HEK293 (cell line): ENCODE measurements at regions not wholly inside any gene's neighbourhood (a gene's known extent, or its start where the extent isn't known, plus 50 kb on each side); places are given as distances from the start of the nearest gene placed in this dataset.
A peak's percentile ranks its signal among the peaks of the same experiment; 100 is the strongest.

Experiments used
- CTCF ChIA-PET: fragments of 350-600 bp; formaldehyde crosslinking; extraction: SDS; loops from one replicate; lab custom pipeline; 2021; ENCODE audit warnings: antibody characterized with exemption; lab: Yijun Ruan, JAX
- POLR2A ChIA-PET: fragments of 300-600 bp; formaldehyde crosslinking; extraction: SDS; loops from one replicate; lab custom pipeline; 2020; ENCODE audit warnings: antibody characterized with exemption, inconsistent platforms; lab: Yijun Ruan, JAX
- H3K27ac ChIP-seq: fragments of 200-500 bp; sonication (Bioruptor generic); 2 replicates; pipeline ENCODE4 v1.5.1; 2014; ENCODE audit warnings: low read depth, low read length, control low read depth, inconsistent platforms; ENCODE audit errors: extremely low read depth
- H3K36me3 ChIP-seq, 2 experiments: fragments of 200-500 bp in 1 of 2; sonication (Bioruptor generic) in 1 of 2; 1 replicate in 1 of 2; 2 replicates in 1 of 2; pipeline ENCODE4 v1.5.1; 2014 to 2017; ENCODE audit warnings: inconsistent platforms in 2 of 2, low read length in 2 of 2; ENCODE audit not compliant: control insufficient read depth in 2 of 2, insufficient read depth in 1 of 2
- H3K4me1 ChIP-seq: fragments of 200-500 bp; sonication (Bioruptor generic); 2 replicates; pipeline ENCODE4 v1.5.1; 2014; ENCODE audit warnings: mild to moderate bottlenecking, low read length, inconsistent platforms; ENCODE audit not compliant: control insufficient read depth, insufficient read depth
- H3K4me3 ChIP-seq: 2 replicates; pipeline ENCODE4 v1.5.1; 2011; ENCODE audit warnings: low read depth, mild to moderate bottlenecking, control low read depth, low read length, moderate library complexity
- H3K9me3 ChIP-seq: fragments of 200-500 bp; sonication (Bioruptor generic); 2 replicates; pipeline ENCODE4 v1.5.1; 2014; ENCODE audit warnings: low read depth, low read length, inconsistent platforms; ENCODE audit not compliant: control insufficient read depth, insufficient read depth
- IKZF3 ChIP-seq: fragments of 450-650 bp; IDR thresholded peaks from 2 replicates; pipeline ENCODE4 v1.5.0; 2018; ENCODE audit warnings: missing biosample characterization, mild to moderate bottlenecking, missing genetic modification characterization, moderate library complexity
- KLF16 ChIP-seq: fragments of 450-650 bp; formaldehyde crosslinking; IDR thresholded peaks from 2 replicates; pipeline ENCODE4 v1.5.1; 2017; ENCODE audit warnings: missing biosample characterization, missing genetic modification characterization
- OSR2 ChIP-seq: fragments of 450-650 bp; formaldehyde crosslinking; IDR thresholded peaks from 2 replicates; pipeline ENCODE4 v1.5.1; 2016; ENCODE audit warnings: missing biosample characterization, missing genetic modification characterization
- ZBTB7A ChIP-seq: fragments of 450-650 bp; formaldehyde crosslinking; IDR thresholded peaks from 2 replicates; pipeline ENCODE4 v1.5.1; 2016; ENCODE audit warnings: low read depth, missing biosample characterization, missing genetic modification characterization
- ZNF16 ChIP-seq: fragments of 450-650 bp; formaldehyde crosslinking; IDR thresholded peaks from 2 replicates; pipeline ENCODE4 v1.5.1; 2016; ENCODE audit warnings: low read depth, missing biosample characterization, missing genetic modification characterization
- ZNF174 ChIP-seq: fragments of 450-650 bp; formaldehyde crosslinking; IDR thresholded peaks from 2 replicates; pipeline ENCODE4 v1.5.0; 2017; ENCODE audit warnings: missing biosample characterization, mild to moderate bottlenecking, missing genetic modification characterization
- ZNF37A ChIP-seq: fragments of 450-650 bp; IDR thresholded peaks from 2 replicates; pipeline ENCODE4 v1.5.1; 2018; ENCODE audit warnings: missing biosample characterization, missing genetic modification characterization
- ZNF423 ChIP-seq: fragments of 450-650 bp; formaldehyde crosslinking; IDR thresholded peaks from 2 replicates; pipeline ENCODE4 v1.5.1; 2016; ENCODE audit warnings: missing biosample characterization, missing genetic modification characterization
- ZNF521 ChIP-seq: fragments of 450-650 bp; formaldehyde crosslinking; IDR thresholded peaks from 2 replicates; pipeline ENCODE4 v1.5.1; 2017; ENCODE audit warnings: missing biosample characterization, mild to moderate bottlenecking, missing genetic modification characterization
- ZNF600 ChIP-seq: fragments of 450-650 bp; formaldehyde crosslinking; IDR thresholded peaks from 2 replicates; pipeline ENCODE4 v1.5.1; 2016; ENCODE audit warnings: missing biosample characterization, missing genetic modification characterization
- TF ChIP-seq, protein P1 (sequence below): fragments of 450-650 bp; formaldehyde crosslinking; IDR thresholded peaks from 2 replicates; pipeline ENCODE4 v1.5.1; 2017; ENCODE audit warnings: missing biosample characterization, missing genetic modification characterization
- TF ChIP-seq, protein P2 (sequence below): fragments of 450-650 bp; formaldehyde crosslinking; conservative IDR thresholded peaks from 2 replicates; pipeline ENCODE4 v1.5.1; 2016; ENCODE audit warnings: low read depth, missing biosample characterization, missing genetic modification characterization
- TF ChIP-seq, protein P3 (sequence below): fragments of 450-650 bp; formaldehyde crosslinking; IDR thresholded peaks from 2 replicates; pipeline ENCODE4 v1.5.1; 2016; ENCODE audit warnings: missing biosample characterization, missing genetic modification characterization
- TF ChIP-seq, protein P4 (sequence below): fragments of 450-650 bp; formaldehyde crosslinking; IDR thresholded peaks from 2 replicates; pipeline ENCODE4 v1.5.1; 2016; ENCODE audit warnings: missing biosample characterization, missing genetic modification characterization
- TF ChIP-seq, protein P5 (sequence below): fragments of 450-650 bp; formaldehyde crosslinking; IDR thresholded peaks from 2 replicates; pipeline ENCODE4 v1.5.1; 2016; ENCODE audit warnings: missing biosample characterization, missing genetic modification characterization

DNA sequence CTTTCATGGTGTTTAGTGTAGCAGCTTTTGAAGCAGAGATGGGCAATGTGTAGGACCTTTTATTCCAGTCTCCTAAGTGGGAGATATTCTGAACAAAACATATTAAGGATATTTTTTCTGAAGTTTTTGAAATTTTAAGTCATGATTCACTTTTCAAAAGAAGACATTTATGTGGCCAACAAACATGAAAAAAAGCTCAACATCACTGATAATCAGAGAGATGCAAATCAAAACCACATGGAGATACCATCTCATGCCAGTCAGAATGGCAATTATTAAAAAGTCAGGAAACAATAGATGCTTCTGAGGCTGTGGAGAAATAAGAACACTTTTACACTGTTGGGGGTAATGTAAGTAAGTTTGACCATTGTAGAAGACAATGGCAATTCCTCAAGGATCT, 76.0 kb downstream of the FAT4 start:
- TF ChIP-seq ZBTB7A (no peak), IKZF3 (tag by site-specific recombination) (no peak), ZNF16 (tag by site-specific recombination) (no peak)
- H3K4me1 ChIP-seq = peaks cover 12% of the 10 kb centered on the region; the same call in 1 of the 2 replicates
- no peaks in the 10 kb centered on the region for H3K36me3 ChIP-seq
- H3K27ac ChIP-seq = no peak overlapping the region
- no peak overlapping the region for H3K4me3 ChIP-seq
- ChIA-PET POLR2A (no interaction called here), CTCF (interaction anchor here (1.4 kb wide), 1 partner anchor 42 kb away, joined by 4 read pairs; no protein-coding TSS in a partner anchor)
- H3K9me3 ChIP-seq = no peaks in the 10 kb centered on the region

DNA sequence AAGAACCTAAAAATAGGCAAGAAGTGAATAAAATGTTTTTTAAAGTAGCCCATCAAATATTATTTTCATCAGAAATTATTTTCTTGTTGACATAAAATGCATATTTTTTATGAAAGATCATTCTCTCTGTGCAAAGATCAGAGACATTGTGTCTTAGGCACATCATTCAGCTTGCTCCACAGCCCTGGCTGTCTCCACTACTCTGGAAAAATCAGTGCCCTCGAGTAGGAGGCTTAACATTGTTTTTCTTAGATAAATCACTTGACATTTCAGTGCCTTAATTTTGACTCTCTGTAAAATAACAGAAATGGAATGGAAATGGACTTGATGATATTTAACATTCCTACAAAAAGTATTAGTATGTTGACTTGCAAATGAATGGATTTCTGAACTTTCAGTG, 77.9 kb downstream of the FAT4 start:
- POLR2A ChIA-PET = no interaction called here
- CTCF ChIA-PET = no interaction called here
- Histone ChIP-seq H3K4me3 (no peak overlapping the region), H3K4me1 (peaks cover 12% of the 10 kb centered on the region; the same call in 1 of the 2 replicates), H3K27ac (no peak overlapping the region), H3K9me3 (no peaks in the 10 kb centered on the region), H3K36me3 (no peaks in the 10 kb centered on the region)
- TF ChIP-seq, protein P1, sequence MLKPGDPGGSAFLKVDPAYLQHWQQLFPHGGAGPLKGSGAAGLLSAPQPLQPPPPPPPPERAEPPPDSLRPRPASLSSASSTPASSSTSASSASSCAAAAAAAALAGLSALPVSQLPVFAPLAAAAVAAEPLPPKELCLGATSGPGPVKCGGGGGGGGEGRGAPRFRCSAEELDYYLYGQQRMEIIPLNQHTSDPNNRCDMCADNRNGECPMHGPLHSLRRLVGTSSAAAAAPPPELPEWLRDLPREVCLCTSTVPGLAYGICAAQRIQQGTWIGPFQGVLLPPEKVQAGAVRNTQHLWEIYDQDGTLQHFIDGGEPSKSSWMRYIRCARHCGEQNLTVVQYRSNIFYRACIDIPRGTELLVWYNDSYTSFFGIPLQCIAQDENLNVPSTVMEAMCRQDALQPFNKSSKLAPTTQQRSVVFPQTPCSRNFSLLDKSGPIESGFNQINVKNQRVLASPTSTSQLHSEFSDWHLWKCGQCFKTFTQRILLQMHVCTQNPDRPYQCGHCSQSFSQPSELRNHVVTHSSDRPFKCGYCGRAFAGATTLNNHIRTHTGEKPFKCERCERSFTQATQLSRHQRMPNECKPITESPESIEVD (tag by site-specific recombination) = peak; percentile 40; the same call in 1 of the 2 replicates
- TF ChIP-seq ZNF423 = no peak

DNA sequence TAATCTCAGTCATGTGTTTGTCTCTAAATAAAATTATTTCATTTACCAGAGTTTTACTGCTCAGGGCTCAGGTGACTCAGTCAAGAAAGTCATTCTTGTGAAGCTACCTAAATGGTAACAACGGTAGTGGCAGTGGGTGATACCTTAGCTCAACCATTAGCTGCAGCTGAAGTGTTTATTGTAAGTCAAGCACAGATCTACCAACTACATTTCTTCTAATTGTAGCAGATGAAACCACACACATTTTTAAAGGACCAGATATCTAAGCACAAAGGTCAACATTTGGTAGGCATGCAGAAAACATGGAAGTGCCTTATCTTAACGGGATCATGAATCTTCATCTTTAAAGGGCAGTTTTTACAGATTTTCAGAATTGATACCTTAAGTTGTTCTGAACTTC, 79.1 kb downstream of the FAT4 start:
- H3K4me3 ChIP-seq = no peak overlapping the region
- TF ChIP-seq, protein P1 (tag by site-specific recombination) = peak; percentile 42
- TF ChIP-seq OSR2 (tag by site-specific recombination) = no peak
- TF ChIP-seq, all 188 proteins: peak for 1
- H3K36me3 ChIP-seq = no peaks in the 10 kb centered on the region
- ChIA-PET CTCF (interaction anchor here (0.7 kb wide), 1 partner anchor 1400 kb away, joined by 3 read pairs; no protein-coding TSS in a partner anchor), POLR2A (no interaction called here)
- H3K9me3 ChIP-seq = no peaks in the 10 kb centered on the region
- H3K4me1 ChIP-seq = peaks cover 12% of the 10 kb centered on the region
- H3K27ac ChIP-seq = no peak overlapping the region

DNA sequence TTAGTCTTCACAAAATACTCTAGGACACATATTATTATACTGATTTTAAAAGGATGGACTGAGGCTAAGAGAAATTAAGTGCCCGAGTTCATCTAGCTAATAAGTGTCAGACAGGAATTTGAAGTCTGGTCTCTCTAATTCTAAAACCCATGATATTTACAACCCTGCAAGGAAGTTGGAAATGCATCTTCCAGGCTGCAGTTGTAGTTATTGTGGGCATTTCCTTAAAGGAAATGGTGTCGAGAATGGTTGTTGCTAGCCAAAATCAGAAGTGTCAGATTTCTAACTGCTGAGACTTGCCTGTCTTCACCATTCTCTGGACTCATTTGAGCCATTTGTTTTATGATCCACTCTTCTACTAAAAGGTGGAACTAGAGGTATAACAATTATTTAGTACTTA, 82.5 kb downstream of the FAT4 start:
- POLR2A ChIA-PET = no interaction called here
- peaks cover 12% of the 10 kb centered on the region for H3K4me1 ChIP-seq
- CTCF ChIA-PET = no interaction called here
- no peak overlapping the region for H3K27ac ChIP-seq
- H3K4me3 ChIP-seq = no peak overlapping the region
- H3K9me3 ChIP-seq = no peaks in the 10 kb centered on the region
- H3K36me3 ChIP-seq = no peaks in the 10 kb centered on the region
- no peak for TF ChIP-seq ZNF37A (tag by site-specific recombination)
- no peak for TF ChIP-seq ZNF600 (tag by site-specific recombination)
- TF ChIP-seq, protein P2, sequence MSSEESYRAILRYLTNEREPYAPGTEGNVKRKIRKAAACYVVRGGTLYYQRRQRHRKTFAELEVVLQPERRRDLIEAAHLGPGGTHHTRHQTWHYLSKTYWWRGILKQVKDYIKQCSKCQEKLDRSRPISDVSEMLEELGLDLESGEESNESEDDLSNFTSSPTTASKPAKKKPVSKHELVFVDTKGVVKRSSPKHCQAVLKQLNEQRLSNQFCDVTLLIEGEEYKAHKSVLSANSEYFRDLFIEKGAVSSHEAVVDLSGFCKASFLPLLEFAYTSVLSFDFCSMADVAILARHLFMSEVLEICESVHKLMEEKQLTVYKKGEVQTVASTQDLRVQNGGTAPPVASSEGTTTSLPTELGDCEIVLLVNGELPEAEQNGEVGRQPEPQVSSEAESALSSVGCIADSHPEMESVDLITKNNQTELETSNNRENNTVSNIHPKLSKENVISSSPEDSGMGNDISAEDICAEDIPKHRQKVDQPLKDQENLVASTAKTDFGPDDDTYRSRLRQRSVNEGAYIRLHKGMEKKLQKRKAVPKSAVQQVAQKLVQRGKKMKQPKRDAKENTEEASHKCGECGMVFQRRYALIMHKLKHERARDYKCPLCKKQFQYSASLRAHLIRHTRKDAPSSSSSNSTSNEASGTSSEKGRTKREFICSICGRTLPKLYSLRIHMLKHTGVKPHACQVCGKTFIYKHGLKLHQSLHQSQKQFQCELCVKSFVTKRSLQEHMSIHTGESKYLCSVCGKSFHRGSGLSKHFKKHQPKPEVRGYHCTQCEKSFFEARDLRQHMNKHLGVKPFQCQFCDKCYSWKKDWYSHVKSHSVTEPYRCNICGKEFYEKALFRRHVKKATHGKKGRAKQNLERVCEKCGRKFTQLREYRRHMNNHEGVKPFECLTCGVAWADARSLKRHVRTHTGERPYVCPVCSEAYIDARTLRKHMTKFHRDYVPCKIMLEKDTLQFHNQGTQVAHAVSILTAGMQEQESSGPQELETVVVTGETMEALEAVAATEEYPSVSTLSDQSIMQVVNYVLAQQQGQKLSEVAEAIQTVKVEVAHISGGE = no peak
- TF ChIP-seq, protein P3, sequence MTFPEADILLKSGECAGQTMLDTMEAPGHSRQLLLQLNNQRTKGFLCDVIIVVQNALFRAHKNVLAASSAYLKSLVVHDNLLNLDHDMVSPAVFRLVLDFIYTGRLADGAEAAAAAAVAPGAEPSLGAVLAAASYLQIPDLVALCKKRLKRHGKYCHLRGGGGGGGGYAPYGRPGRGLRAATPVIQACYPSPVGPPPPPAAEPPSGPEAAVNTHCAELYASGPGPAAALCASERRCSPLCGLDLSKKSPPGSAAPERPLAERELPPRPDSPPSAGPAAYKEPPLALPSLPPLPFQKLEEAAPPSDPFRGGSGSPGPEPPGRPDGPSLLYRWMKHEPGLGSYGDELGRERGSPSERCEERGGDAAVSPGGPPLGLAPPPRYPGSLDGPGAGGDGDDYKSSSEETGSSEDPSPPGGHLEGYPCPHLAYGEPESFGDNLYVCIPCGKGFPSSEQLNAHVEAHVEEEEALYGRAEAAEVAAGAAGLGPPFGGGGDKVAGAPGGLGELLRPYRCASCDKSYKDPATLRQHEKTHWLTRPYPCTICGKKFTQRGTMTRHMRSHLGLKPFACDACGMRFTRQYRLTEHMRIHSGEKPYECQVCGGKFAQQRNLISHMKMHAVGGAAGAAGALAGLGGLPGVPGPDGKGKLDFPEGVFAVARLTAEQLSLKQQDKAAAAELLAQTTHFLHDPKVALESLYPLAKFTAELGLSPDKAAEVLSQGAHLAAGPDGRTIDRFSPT (tag by site-specific recombination) = no peak
- TF ChIP-seq, protein P4, sequence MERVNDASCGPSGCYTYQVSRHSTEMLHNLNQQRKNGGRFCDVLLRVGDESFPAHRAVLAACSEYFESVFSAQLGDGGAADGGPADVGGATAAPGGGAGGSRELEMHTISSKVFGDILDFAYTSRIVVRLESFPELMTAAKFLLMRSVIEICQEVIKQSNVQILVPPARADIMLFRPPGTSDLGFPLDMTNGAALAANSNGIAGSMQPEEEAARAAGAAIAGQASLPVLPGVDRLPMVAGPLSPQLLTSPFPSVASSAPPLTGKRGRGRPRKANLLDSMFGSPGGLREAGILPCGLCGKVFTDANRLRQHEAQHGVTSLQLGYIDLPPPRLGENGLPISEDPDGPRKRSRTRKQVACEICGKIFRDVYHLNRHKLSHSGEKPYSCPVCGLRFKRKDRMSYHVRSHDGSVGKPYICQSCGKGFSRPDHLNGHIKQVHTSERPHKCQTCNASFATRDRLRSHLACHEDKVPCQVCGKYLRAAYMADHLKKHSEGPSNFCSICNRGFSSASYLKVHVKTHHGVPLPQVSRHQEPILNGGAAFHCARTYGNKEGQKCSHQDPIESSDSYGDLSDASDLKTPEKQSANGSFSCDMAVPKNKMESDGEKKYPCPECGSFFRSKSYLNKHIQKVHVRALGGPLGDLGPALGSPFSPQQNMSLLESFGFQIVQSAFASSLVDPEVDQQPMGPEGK (tag by site-specific recombination) = no peak
- no peak for TF ChIP-seq KLF16 (tag by site-specific recombination)
- TF ChIP-seq ZNF521 (tag by site-specific recombination) = no peak
- TF ChIP-seq, protein P5, sequence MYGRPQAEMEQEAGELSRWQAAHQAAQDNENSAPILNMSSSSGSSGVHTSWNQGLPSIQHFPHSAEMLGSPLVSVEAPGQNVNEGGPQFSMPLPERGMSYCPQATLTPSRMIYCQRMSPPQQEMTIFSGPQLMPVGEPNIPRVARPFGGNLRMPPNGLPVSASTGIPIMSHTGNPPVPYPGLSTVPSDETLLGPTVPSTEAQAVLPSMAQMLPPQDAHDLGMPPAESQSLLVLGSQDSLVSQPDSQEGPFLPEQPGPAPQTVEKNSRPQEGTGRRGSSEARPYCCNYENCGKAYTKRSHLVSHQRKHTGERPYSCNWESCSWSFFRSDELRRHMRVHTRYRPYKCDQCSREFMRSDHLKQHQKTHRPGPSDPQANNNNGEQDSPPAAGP = no peak
- TF ChIP-seq ZNF174 (tag by site-specific recombination) = no peak
